ENCODE measurements at regions not wholly inside any gene's neighbourhood (a gene's known extent, or its start where the extent isn't known, plus 50 kb on each side); places are given as distances from the start of the nearest gene placed in this dataset.

DNA sequence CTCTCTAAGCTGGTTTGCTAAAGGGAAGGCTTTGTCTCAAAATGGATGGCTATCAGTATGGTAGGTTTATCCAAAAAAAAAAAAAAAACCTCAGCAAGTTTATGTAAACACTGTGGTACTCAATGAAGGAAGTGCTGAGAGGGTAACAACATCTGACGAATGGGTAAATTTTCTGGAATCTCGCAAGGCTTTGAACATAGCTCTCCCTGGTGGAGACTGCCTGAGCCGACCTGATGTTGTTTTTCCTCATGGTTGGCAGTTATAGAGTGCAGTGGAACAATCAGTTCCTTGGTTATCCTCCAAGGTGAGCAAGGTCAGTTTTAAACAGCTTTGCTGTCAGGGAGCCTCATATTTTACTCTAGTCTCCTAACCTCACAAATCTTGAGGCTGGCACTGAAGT is 94.6 kb downstream of the ZPLD1 start:
- Histone ChIP-seq H3K4me3 (ENCODE audit: low read depth in 1 of 2, low read length in 2 of 2) (no peak overlapping the region), H3K9me3 (ENCODE audit: control insufficient read depth in 1 of 2, low read length in 2 of 2) (no peaks in the 10 kb centered on the region), H3K36me3 (ENCODE audit: control insufficient read depth in 1 of 2, insufficient read depth in 2 of 2, low read length in 2 of 2) (no peaks in the 10 kb centered on the region), H3K27me3 (ENCODE audit: control insufficient read depth in 1 of 2, insufficient read depth in 2 of 2, low read length in 2 of 2) (no peaks in the 10 kb centered on the region), H3K4me1 (ENCODE audit: control insufficient read depth in 1 of 2, insufficient read depth in 2 of 2, low read length in 2 of 2) (peaks cover 10 to 28% of the 10 kb centered on the region in 2 donors), H3K9ac (ENCODE audit: low read depth in 1 of 2, low read length in 2 of 2) (no peak overlapping the region), H3K27ac (ENCODE audit: low read depth, low read length) (no peak overlapping the region)

GRCh38 chr3:102530415-102531181 is 95.8 kb downstream of the ZPLD1 start:
- Histone ChIP-seq H3K4me1 (ENCODE audit: control insufficient read depth in 1 of 2, insufficient read depth in 2 of 2, low read length in 2 of 2) (peaks cover 1 to 17% of the 10 kb centered on the region in 2 donors), H3K27me3 (ENCODE audit: control insufficient read depth in 1 of 2, insufficient read depth in 2 of 2, low read length in 2 of 2) (no peaks in the 10 kb centered on the region), H3K9ac (ENCODE audit: low read depth in 1 of 2, low read length in 2 of 2) (no peak overlapping the region), H3K27ac (ENCODE audit: low read depth, low read length) (no peak overlapping the region), H3K9me3 (ENCODE audit: control insufficient read depth in 1 of 2, low read length in 2 of 2) (no peaks in the 10 kb centered on the region), H3K36me3 (ENCODE audit: control insufficient read depth in 1 of 2, insufficient read depth in 2 of 2, low read length in 2 of 2) (no peaks in the 10 kb centered on the region), H3K4me3 (ENCODE audit: low read depth in 1 of 2, low read length in 2 of 2) (no peak overlapping the region)

DNA sequence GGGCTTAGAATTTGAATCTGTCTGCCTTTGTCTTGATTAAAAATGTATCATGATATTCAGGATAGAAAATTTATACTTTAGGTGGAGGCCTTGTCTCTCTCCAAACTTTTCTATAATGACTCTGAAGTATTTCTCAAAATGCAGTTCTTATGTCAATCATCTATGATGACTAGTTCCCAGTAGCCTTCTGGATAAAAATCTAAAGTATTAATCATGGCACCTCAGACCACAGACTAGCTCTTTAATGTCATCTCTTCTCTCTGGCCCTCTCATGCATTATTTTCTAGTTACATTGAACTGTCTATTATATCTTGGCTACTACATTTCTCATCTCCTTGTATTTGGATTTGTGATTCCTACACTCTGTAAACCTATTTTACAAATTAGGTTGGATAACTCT is 96.9 kb downstream of the ZPLD1 start:
- Histone ChIP-seq H3K9me3 (ENCODE audit: control insufficient read depth in 1 of 2, low read length in 2 of 2) (no peaks in the 10 kb centered on the region), H3K27ac (ENCODE audit: low read depth, low read length) (no peak overlapping the region), H3K27me3 (ENCODE audit: control insufficient read depth in 1 of 2, insufficient read depth in 2 of 2, low read length in 2 of 2) (no peaks in the 10 kb centered on the region), H3K4me1 (ENCODE audit: control insufficient read depth in 1 of 2, insufficient read depth in 2 of 2, low read length in 2 of 2) (peaks cover 0 to 15% of the 10 kb centered on the region in 2 donors), H3K36me3 (ENCODE audit: control insufficient read depth in 1 of 2, insufficient read depth in 2 of 2, low read length in 2 of 2) (no peaks in the 10 kb centered on the region), H3K4me3 (ENCODE audit: low read depth in 1 of 2, low read length in 2 of 2) (no peak overlapping the region), H3K9ac (ENCODE audit: low read depth in 1 of 2, low read length in 2 of 2) (no peak overlapping the region)

DNA sequence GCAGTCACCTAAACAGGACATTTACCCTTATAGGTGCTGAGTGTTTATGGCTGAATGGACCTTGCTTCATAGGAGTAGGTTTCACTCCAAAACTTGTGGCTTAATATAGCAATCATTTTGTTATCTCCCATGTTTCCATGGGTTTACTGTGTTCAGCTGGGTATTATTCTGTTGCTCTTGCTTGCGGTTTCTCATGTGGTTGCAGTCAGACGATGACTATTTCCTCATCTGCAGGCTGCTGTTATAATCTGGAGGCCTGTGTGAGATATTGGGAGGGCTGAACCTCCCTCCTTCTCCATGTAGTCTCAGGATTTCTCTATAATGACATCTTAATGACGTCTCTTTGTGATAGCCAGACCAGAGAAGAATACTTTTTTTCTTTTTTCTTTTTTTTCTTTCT is 98.1 kb downstream of the ZPLD1 start:
- no peaks in the 10 kb centered on the region for H3K9me3 ChIP-seq (ENCODE audit: control insufficient read depth in 1 of 2, low read length in 2 of 2)
- H3K27me3 ChIP-seq (ENCODE audit: control insufficient read depth in 1 of 2, insufficient read depth in 2 of 2, low read length in 2 of 2), result peaks cover 0 to under 1% of the 10 kb centered on the region in 2 donors

DNA sequence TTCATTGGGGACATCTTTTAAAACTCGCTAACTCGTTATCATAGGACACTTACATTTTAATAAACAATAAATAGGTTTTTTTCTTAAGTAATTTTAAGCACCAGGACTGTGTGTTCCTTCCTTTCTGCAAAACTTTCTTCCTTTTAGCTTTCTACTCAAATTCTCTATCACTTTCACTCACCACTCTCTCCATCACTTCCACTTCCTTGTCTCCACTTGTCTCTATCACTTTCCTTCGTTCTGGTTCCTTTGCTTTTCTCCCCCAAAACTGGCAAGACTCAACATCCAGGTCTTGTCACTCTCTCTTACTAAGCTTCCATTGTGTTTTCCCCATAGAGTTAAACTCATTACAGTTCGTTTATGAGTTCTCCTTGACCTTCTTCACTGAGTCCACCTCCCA is 99.0 kb downstream of the ZPLD1 start:
- no peaks in the 10 kb centered on the region for H3K9me3 ChIP-seq (ENCODE audit: control insufficient read depth in 1 of 2, low read length in 2 of 2)
- no peak overlapping the region for H3K4me3 ChIP-seq (ENCODE audit: low read depth in 1 of 2, low read length in 2 of 2)
- H3K27me3 ChIP-seq (ENCODE audit: control insufficient read depth in 1 of 2, insufficient read depth in 2 of 2, low read length in 2 of 2), result peaks cover 0 to 2% of the 10 kb centered on the region in 2 donors
- H3K36me3 ChIP-seq (ENCODE audit: control insufficient read depth in 1 of 2, insufficient read depth in 2 of 2, low read length in 2 of 2), result no peaks in the 10 kb centered on the region
- H3K27ac ChIP-seq (ENCODE audit: low read depth, low read length), result no peak overlapping the region
- peaks cover 0 to 7% of the 10 kb centered on the region in 2 donors for H3K4me1 ChIP-seq (ENCODE audit: control insufficient read depth in 1 of 2, insufficient read depth in 2 of 2, low read length in 2 of 2)
- no peak overlapping the region for H3K9ac ChIP-seq (ENCODE audit: low read depth in 1 of 2, low read length in 2 of 2)

More for the DNA sequence above, 98.1 kb downstream of the ZPLD1 start:
- Histone ChIP-seq H3K9ac (ENCODE audit: low read depth in 1 of 2, low read length in 2 of 2) (no peak overlapping the region), H3K36me3 (ENCODE audit: control insufficient read depth in 1 of 2, insufficient read depth in 2 of 2, low read length in 2 of 2) (no peaks in the 10 kb centered on the region), H3K4me1 (ENCODE audit: control insufficient read depth in 1 of 2, insufficient read depth in 2 of 2, low read length in 2 of 2) (peaks cover 0 to 7% of the 10 kb centered on the region in 2 donors), H3K27ac (ENCODE audit: low read depth, low read length) (no peak overlapping the region), H3K4me3 (ENCODE audit: low read depth in 1 of 2, low read length in 2 of 2) (no peak overlapping the region)

- no peaks in the 10 kb centered on the region for H3K36me3 ChIP-seq (ENCODE audit: control insufficient read depth in 1 of 2, insufficient read depth in 2 of 2, low read length in 2 of 2)
- H3K4me3 ChIP-seq (ENCODE audit: low read depth in 1 of 2, low read length in 2 of 2), result no peak overlapping the region
- no peak overlapping the region for H3K9ac ChIP-seq (ENCODE audit: low read depth in 1 of 2, low read length in 2 of 2)
- H3K4me1 ChIP-seq (ENCODE audit: control insufficient read depth in 1 of 2, insufficient read depth in 2 of 2, low read length in 2 of 2), result no peaks in the 10 kb centered on the region
- H3K9me3 ChIP-seq (ENCODE audit: control insufficient read depth in 1 of 2, low read length in 2 of 2), result no peaks in the 10 kb centered on the region
- peaks cover 0 to 2% of the 10 kb centered on the region in 2 donors for H3K27me3 ChIP-seq (ENCODE audit: control insufficient read depth in 1 of 2, insufficient read depth in 2 of 2, low read length in 2 of 2)
- H3K27ac ChIP-seq (ENCODE audit: low read depth, low read length), result no peak overlapping the region
These were observed 101.6 kb downstream of the ZPLD1 start for GRCh38 chr3:102536456-102536855.

DNA sequence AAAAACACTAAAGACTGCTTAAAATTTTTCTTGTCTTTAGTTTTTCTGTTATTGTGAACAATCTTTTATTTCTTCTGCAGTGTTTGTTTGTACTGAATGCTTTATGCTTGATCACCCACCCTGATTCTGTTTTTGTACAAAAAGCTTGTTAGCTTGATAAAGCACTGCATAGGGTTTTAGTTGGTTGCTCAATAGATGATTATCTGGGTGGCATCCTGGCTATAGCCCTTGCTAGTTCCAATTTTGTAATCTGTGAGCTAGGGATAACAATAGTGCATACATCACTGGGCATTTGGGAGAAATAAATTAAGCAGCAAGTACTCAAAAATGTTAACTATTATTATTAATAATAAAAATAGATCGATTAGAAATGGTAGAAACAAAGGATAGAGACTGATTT is 102.3 kb downstream of the ZPLD1 start:
- H3K9me3 ChIP-seq (ENCODE audit: control insufficient read depth in 1 of 2, low read length in 2 of 2), result no peaks in the 10 kb centered on the region
- no peak overlapping the region for H3K4me3 ChIP-seq (ENCODE audit: low read depth in 1 of 2, low read length in 2 of 2)
- no peaks in the 10 kb centered on the region for H3K4me1 ChIP-seq (ENCODE audit: control insufficient read depth in 1 of 2, insufficient read depth in 2 of 2, low read length in 2 of 2)
- no peak overlapping the region for H3K27ac ChIP-seq (ENCODE audit: low read depth, low read length)
- H3K36me3 ChIP-seq (ENCODE audit: control insufficient read depth in 1 of 2, insufficient read depth in 2 of 2, low read length in 2 of 2), result no peaks in the 10 kb centered on the region
- H3K27me3 ChIP-seq (ENCODE audit: control insufficient read depth in 1 of 2, insufficient read depth in 2 of 2, low read length in 2 of 2), result peaks cover 0 to 2% of the 10 kb centered on the region in 2 donors
- H3K9ac ChIP-seq (ENCODE audit: low read depth in 1 of 2, low read length in 2 of 2), result no peak overlapping the region

- Histone ChIP-seq H3K4me1 (ENCODE audit: control insufficient read depth in 1 of 2, insufficient read depth in 2 of 2, low read length in 2 of 2) (no peaks in the 10 kb centered on the region), H3K9ac (ENCODE audit: low read depth in 1 of 2, low read length in 2 of 2) (no peak overlapping the region), H3K36me3 (ENCODE audit: control insufficient read depth in 1 of 2, insufficient read depth in 2 of 2, low read length in 2 of 2) (no peaks in the 10 kb centered on the region), H3K4me3 (ENCODE audit: low read depth in 1 of 2, low read length in 2 of 2) (no peak overlapping the region), H3K27ac (ENCODE audit: low read depth, low read length) (no peak overlapping the region), H3K27me3 (ENCODE audit: control insufficient read depth in 1 of 2, insufficient read depth in 2 of 2, low read length in 2 of 2) (no peaks in the 10 kb centered on the region), H3K9me3 (ENCODE audit: control insufficient read depth in 1 of 2, low read length in 2 of 2) (no peaks in the 10 kb centered on the region)
These were observed 109.9 kb downstream of the ZPLD1 start for GRCh38 chr3:102544741-102545140.

DNA sequence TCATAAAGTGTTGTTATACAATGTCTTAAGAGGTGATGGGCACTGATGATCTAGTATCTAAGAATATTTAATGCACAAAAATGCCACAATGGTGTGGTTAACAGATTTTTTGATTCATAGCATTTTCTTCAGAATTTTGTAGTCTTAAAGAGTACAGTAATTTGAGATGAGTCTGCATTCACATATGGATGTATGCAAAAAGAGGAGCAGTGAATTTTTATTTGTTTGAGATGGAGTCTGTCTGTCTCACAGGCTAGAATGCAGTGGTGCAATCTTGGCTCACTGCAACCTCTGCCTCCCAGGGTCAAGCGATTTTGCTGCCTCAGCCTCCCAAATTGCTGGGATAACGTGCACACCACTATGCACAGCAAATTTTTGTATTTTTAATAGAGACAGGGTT is 110.5 kb downstream of the ZPLD1 start:
- no peaks in the 10 kb centered on the region for H3K9me3 ChIP-seq (ENCODE audit: control insufficient read depth in 1 of 2, low read length in 2 of 2)
- no peaks in the 10 kb centered on the region for H3K27me3 ChIP-seq (ENCODE audit: control insufficient read depth in 1 of 2, insufficient read depth in 2 of 2, low read length in 2 of 2)
- H3K9ac ChIP-seq (ENCODE audit: low read depth in 1 of 2, low read length in 2 of 2), result no peak overlapping the region
- H3K27ac ChIP-seq (ENCODE audit: low read depth, low read length), result no peak overlapping the region
- H3K36me3 ChIP-seq (ENCODE audit: control insufficient read depth in 1 of 2, insufficient read depth in 2 of 2, low read length in 2 of 2), result no peaks in the 10 kb centered on the region
- no peaks in the 10 kb centered on the region for H3K4me1 ChIP-seq (ENCODE audit: control insufficient read depth in 1 of 2, insufficient read depth in 2 of 2, low read length in 2 of 2)
- H3K4me3 ChIP-seq (ENCODE audit: low read depth in 1 of 2, low read length in 2 of 2), result no peak overlapping the region

DNA sequence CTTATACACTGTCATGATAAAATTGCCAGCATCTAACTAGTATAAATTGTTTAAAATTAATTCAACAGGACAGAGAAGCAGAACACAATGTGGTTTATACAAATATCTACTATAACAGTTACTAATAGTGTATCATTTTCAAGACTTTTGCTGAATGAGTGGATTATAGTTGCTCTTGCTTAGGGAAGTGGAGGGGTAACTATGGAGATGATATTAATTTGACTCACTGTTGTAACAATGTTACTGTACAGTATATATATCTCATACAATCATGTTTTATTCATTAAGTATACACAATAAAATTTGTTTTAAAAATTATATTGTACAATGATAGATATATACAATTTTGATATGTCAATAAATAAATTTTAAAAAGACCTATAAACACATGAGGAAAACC is 119.1 kb downstream of the ZPLD1 start:
- Histone ChIP-seq H3K36me3 (ENCODE audit: control insufficient read depth in 1 of 2, insufficient read depth in 2 of 2, low read length in 2 of 2) (no peaks in the 10 kb centered on the region), H3K27ac (ENCODE audit: low read depth, low read length) (no peak overlapping the region), H3K27me3 (ENCODE audit: control insufficient read depth in 1 of 2, insufficient read depth in 2 of 2, low read length in 2 of 2) (no peaks in the 10 kb centered on the region), H3K9me3 (ENCODE audit: control insufficient read depth in 1 of 2, low read length in 2 of 2) (no peaks in the 10 kb centered on the region), H3K4me1 (ENCODE audit: control insufficient read depth in 1 of 2, insufficient read depth in 2 of 2, low read length in 2 of 2) (no peaks in the 10 kb centered on the region), H3K4me3 (ENCODE audit: low read depth in 1 of 2, low read length in 2 of 2) (no peak overlapping the region), H3K9ac (ENCODE audit: low read depth in 1 of 2, low read length in 2 of 2) (no peak overlapping the region)
